Mesenchymal stem cell (in vitro differentiated cells and primary cell): ENCODE measurements at regions not wholly inside any gene's neighbourhood (a gene's known extent, or its start where the extent isn't known, plus 50 kb on each side); places are given as distances from the start of the nearest gene placed in this dataset.

Experiments used
- DNase-seq: peaks from one replicate; pipeline ENCODE4 v3.0.0-alpha.2; 2013
- H2AFZ ChIP-seq: one replicate; pipeline ENCODE4 v1.6.1; 2013; ENCODE audit warnings: low read depth, mild to moderate bottlenecking, control low read depth, inconsistent platforms, low read length, moderate library complexity
- H2AK5ac ChIP-seq: 2 replicates; pipeline ENCODE4 v1.6.1; 2013; ENCODE audit warnings: low read length, moderate library complexity, mild to moderate bottlenecking, inconsistent platforms; ENCODE audit not compliant: severe bottlenecking
- H2BK120ac ChIP-seq: one replicate; pipeline ENCODE4 v1.6.1; 2013; ENCODE audit warnings: low read depth, mild to moderate bottlenecking, inconsistent platforms, low read length, moderate library complexity
- H2BK12ac ChIP-seq, 2 experiments: one replicate each; pipeline ENCODE4 v1.6.1; 2013; ENCODE audit warnings: inconsistent platforms in 2 of 2, low read length in 2 of 2, mild to moderate bottlenecking in 2 of 2, moderate library complexity in 2 of 2, control low read depth in 1 of 2
- H2BK15ac ChIP-seq: one replicate; pipeline ENCODE4 v1.6.1; 2013; ENCODE audit warnings: mild to moderate bottlenecking, low read depth, inconsistent platforms; ENCODE audit not compliant: poor library complexity, severe bottlenecking
- H2BK5ac ChIP-seq: 2 replicates; pipeline ENCODE4 v1.6.1; 2013; ENCODE audit warnings: low read depth, mild to moderate bottlenecking, low read length, control low read depth, inconsistent platforms; ENCODE audit not compliant: poor library complexity, severe bottlenecking
- H3K14ac ChIP-seq, 2 experiments: one replicate each; pipeline ENCODE4 v1.6.1; 2013; ENCODE audit warnings: inconsistent platforms in 2 of 2, low read length in 2 of 2, control low read depth in 1 of 2, mild to moderate bottlenecking in 1 of 2, moderate library complexity in 1 of 2
- H3K18ac ChIP-seq, 2 experiments: one replicate each; pipeline ENCODE4 v1.6.1; 2013; ENCODE audit warnings: inconsistent platforms in 2 of 2, low read length in 2 of 2, control low read depth in 1 of 2, low read depth in 1 of 2, mild to moderate bottlenecking in 1 of 2
- H3K23ac ChIP-seq, 2 experiments: one replicate each; pipeline ENCODE4 v1.6.1; 2013; ENCODE audit warnings: inconsistent platforms in 2 of 2, low read length in 2 of 2, mild to moderate bottlenecking in 2 of 2, moderate library complexity in 2 of 2, control low read depth in 1 of 2
- H3K27ac ChIP-seq: 2 replicates; pipeline ENCODE4 v1.5.1; 2013; ENCODE audit warnings: mild to moderate bottlenecking, moderate library complexity, low read length, control low read depth, inconsistent platforms; ENCODE audit not compliant: poor library complexity, severe bottlenecking
- H3K27me3 ChIP-seq, 2 experiments: 2 replicates each; pipeline versions ENCODE4 v1.6.1 to v1.7.0; 2013; ENCODE audit warnings: low read length in 2 of 2, mild to moderate bottlenecking in 2 of 2, moderate library complexity in 2 of 2, control low read depth in 1 of 2, inconsistent platforms in 1 of 2; ENCODE audit not compliant: control insufficient read depth in 1 of 2, insufficient read depth in 1 of 2
- H3K36me3 ChIP-seq, 2 experiments: 2 replicates each; pipeline versions ENCODE4 v1.6.1 to v1.7.0; 2013; ENCODE audit warnings: low read length in 2 of 2, control low read depth in 1 of 2, inconsistent platforms in 1 of 2, low read depth in 1 of 2, mild to moderate bottlenecking in 1 of 2; ENCODE audit not compliant: insufficient read depth in 2 of 2, control insufficient read depth in 1 of 2
- H3K4ac ChIP-seq, 2 experiments: one replicate each; pipeline ENCODE4 v1.6.1; 2013; ENCODE audit warnings: inconsistent platforms in 2 of 2, low read length in 2 of 2, mild to moderate bottlenecking in 2 of 2, moderate library complexity in 2 of 2, control low read depth in 1 of 2, low read depth in 1 of 2
- H3K4me1 ChIP-seq: 2 replicates; pipeline ENCODE4 v1.6.1; 2013; ENCODE audit warnings: low read depth, low read length, control low read depth; ENCODE audit not compliant: control insufficient read depth, insufficient read depth
- H3K4me2 ChIP-seq: 2 replicates; pipeline ENCODE4 v1.6.1; 2013; ENCODE audit warnings: low read length, mild to moderate bottlenecking, inconsistent platforms; ENCODE audit not compliant: poor library complexity, severe bottlenecking
- H3K4me3 ChIP-seq, 2 experiments: 2 replicates each; pipeline versions ENCODE4 v1.5.1 to v1.7.0; 2013; ENCODE audit warnings: low read length in 2 of 2, mild to moderate bottlenecking in 2 of 2, control low read depth in 1 of 2, low read depth in 1 of 2; ENCODE audit not compliant: insufficient read depth in 1 of 2
- H3K79me1 ChIP-seq: replicated peaks from 2 replicates; pipeline ENCODE4 v1.6.1; 2013; ENCODE audit warnings: mild to moderate bottlenecking, control low read depth, low read length, inconsistent platforms; ENCODE audit not compliant: poor library complexity, severe bottlenecking
- H3K9ac ChIP-seq: 2 replicates; pipeline ENCODE4 v1.7.0; 2013; ENCODE audit warnings: mild to moderate bottlenecking, low read length, moderate library complexity
- H3K9me3 ChIP-seq: 2 replicates; pipeline ENCODE4 v1.7.0; 2013; ENCODE audit warnings: mild to moderate bottlenecking, low read length; ENCODE audit not compliant: control insufficient read depth
- H4K8ac ChIP-seq: one replicate; pipeline ENCODE4 v1.6.1; 2013; ENCODE audit warnings: inconsistent platforms, mild to moderate bottlenecking, low read length, moderate library complexity
- H4K91ac ChIP-seq: one replicate; pipeline ENCODE4 v1.6.1; 2013; ENCODE audit warnings: mild to moderate bottlenecking, low read length, inconsistent platforms
- WGBS: methylation state at CpG from one replicate; pipeline ENCODE4 v1.1.7; 2013; ENCODE audit warnings: mixed read lengths; 5-methylcytosine and 5-hydroxymethylcytosine counted together

DNA sequence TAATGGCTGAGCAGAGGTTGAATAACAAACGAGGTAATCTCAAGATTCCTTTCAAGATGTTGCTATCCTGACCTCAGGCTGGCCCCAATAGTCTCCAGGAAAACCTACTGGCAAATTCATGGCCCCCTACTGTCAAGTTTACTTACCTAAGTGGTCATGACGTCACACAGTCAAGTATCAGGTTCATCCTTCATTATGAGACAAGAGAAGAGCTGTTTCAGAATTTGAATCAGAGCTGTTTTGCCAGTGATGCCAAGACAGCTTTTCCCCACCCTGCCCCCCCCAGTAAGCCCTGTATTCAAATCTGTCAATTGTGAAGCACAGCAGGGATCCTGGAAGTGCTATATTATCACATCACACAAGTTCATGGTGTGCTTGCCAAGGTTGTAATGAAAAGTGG lies 509.6 kb downstream of the NOVA1 start:
- no peaks in the 10 kb centered on the region for H3K27me3 ChIP-seq
- no peak overlapping the region for H4K8ac ChIP-seq
- no peaks in the 10 kb centered on the region for H3K9me3 ChIP-seq
- H2AFZ ChIP-seq = no peak overlapping the region
- no peaks in the 10 kb centered on the region for H3K36me3 ChIP-seq
- no peak overlapping the region for H2AK5ac ChIP-seq
- H3K9ac ChIP-seq = no peak overlapping the region
- no peak overlapping the region for H3K23ac ChIP-seq
- H3K14ac ChIP-seq = no peak overlapping the region
- no peak overlapping the region for H4K91ac ChIP-seq
- no peak overlapping the region for H2BK5ac ChIP-seq
- H3K18ac ChIP-seq = no peak overlapping the region
- no peak overlapping the region for H3K4ac ChIP-seq
- 13% methylated on average over 2 of the region's 2 CpGs for WGBS
- no peak overlapping the region for H2BK12ac ChIP-seq
- H2BK15ac ChIP-seq = no peak overlapping the region
- no peak overlapping the region for H3K27ac ChIP-seq
- H3K4me3 ChIP-seq = no peak overlapping the region
- no peaks in the 10 kb centered on the region for H3K79me1 ChIP-seq
- no peak overlapping the region for H3K4me2 ChIP-seq
- H2BK120ac ChIP-seq = no peak overlapping the region
- DNase-seq = no peak
- no peaks in the 10 kb centered on the region for H3K4me1 ChIP-seq

DNA sequence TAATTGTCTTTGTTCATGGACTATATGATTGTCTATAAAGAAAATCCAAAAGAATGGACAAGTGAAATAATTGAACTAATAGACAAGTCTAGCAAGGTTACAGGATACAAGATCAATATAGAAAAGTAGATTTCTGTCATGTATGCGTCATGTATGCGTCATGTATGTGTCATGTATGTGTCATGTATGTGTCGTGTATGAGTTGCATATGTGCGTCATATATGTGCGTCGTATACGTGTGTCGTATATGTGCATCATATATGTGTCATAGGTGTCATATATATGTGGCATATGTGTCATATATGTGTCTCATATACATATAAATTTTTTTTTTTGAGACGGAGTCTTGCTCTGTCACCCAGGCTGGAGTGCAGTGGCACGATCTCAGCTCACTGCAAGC lies 516.8 kb downstream of the NOVA1 start:
- H3K23ac ChIP-seq = no peak overlapping the region
- H3K79me1 ChIP-seq = no peaks in the 10 kb centered on the region
- H4K8ac ChIP-seq = no peak overlapping the region
- no peak overlapping the region for H3K18ac ChIP-seq
- H3K4me1 ChIP-seq = no peaks in the 10 kb centered on the region
- no peak overlapping the region for H3K9ac ChIP-seq
- H2BK5ac ChIP-seq = no peak overlapping the region
- H2BK120ac ChIP-seq = no peak overlapping the region
- 83% methylated on average over 8 of the region's 10 CpGs for WGBS
- H3K4me3 ChIP-seq = no peak overlapping the region
- no peak overlapping the region for H3K27ac ChIP-seq
- H4K91ac ChIP-seq = no peak overlapping the region
- no peak for DNase-seq
- H3K36me3 ChIP-seq = no peaks in the 10 kb centered on the region
- H3K14ac ChIP-seq = no peak overlapping the region
- no peak overlapping the region for H2AFZ ChIP-seq
- H2BK15ac ChIP-seq = no peak overlapping the region
- no peaks in the 10 kb centered on the region for H3K9me3 ChIP-seq
- no peaks in the 10 kb centered on the region for H3K27me3 ChIP-seq
- H2BK12ac ChIP-seq = no peak overlapping the region
- no peak overlapping the region for H3K4ac ChIP-seq
- no peak overlapping the region for H2AK5ac ChIP-seq
- no peak overlapping the region for H3K4me2 ChIP-seq

DNA sequence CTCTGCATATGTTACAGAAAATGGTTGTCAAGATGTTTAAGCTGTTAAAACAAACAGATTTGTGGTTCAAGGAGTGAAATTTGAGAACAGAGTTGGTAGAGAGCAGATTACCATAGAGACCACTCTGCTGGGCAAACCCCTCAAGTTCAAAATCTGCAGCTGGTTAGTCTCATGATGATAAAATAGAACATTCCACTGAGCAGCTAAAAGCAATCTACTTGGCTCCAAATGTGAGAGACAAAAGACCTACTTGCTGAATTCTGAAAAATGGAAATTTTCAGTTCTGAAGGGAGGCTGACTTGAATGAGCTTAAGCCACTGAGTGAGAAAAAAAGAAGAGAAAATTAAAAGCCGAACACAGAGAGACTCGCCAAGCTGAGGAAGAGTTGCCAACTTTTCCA lies 519.3 kb downstream of the NOVA1 start:
- Histone ChIP-seq H3K4me3 (no peak overlapping the region), H2AFZ (no peak overlapping the region), H3K27ac (no peak overlapping the region), H3K23ac (no peak overlapping the region), H2AK5ac (no peak overlapping the region), H2BK15ac (no peak overlapping the region), H3K79me1 (no peaks in the 10 kb centered on the region), H2BK120ac (no peak overlapping the region), H3K27me3 (no peaks in the 10 kb centered on the region), H3K4me1 (no peaks in the 10 kb centered on the region), H3K9ac (no peak overlapping the region), H3K18ac (no peak overlapping the region), H3K4ac (no peak overlapping the region), H2BK5ac (no peak overlapping the region), H3K36me3 (no peaks in the 10 kb centered on the region), H2BK12ac (no peak overlapping the region), H4K8ac (no peak overlapping the region), H3K9me3 (no peaks in the 10 kb centered on the region), H4K91ac (no peak overlapping the region), H3K14ac (no peak overlapping the region), H3K4me2 (no peak overlapping the region)
- no CpG with 5 or more reads among the region's 2 CpGs for whole genome bisulfite sequencing
- DNase-seq = no peak

DNA sequence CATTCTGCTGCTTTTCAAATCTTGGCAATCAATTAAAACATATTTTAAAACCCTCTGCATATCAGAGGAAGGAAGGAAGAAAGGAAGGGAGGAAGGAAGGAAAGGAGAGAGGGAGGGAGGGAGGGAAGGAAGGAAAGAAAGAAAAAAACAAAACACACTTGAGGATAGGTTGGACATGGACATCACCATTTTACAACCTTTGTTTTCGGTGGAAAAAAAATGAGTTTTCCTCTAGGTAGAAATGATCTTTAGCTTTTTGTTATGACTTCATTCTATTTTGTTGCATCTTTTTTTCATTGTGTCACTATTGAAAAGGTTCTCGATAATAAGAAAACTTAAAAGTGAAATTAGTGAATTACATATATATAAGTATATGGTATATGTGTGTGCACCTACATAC lies 522.9 kb downstream of the NOVA1 start:
- Histone ChIP-seq H3K9ac (no peak overlapping the region), H3K36me3 (no peaks in the 10 kb centered on the region), H3K27ac (no peak overlapping the region), H3K4me2 (no peak overlapping the region), H3K9me3 (no peaks in the 10 kb centered on the region), H2BK5ac (no peak overlapping the region), H3K4me3 (no peak overlapping the region), H3K79me1 (no peaks in the 10 kb centered on the region), H3K4ac (no peak overlapping the region), H3K27me3 (no peaks in the 10 kb centered on the region), H3K18ac (no peak overlapping the region), H2AK5ac (no peak overlapping the region), H3K14ac (no peak overlapping the region), H3K23ac (no peak overlapping the region), H2BK15ac (no peak overlapping the region), H4K8ac (no peak overlapping the region), H4K91ac (no peak overlapping the region), H3K4me1 (no peaks in the 10 kb centered on the region), H2BK12ac (no peak overlapping the region), H2BK120ac (no peak overlapping the region), H2AFZ (no peak overlapping the region)
- WGBS = no CpG with 5 or more reads among the region's 2 CpGs
- DNase-seq = no peak
